K562 (cell line): ENCODE measurements at regions not wholly inside any gene's neighbourhood (a gene's known extent, or its start where the extent isn't known, plus 50 kb on each side); places are given as distances from the start of the nearest gene placed in this dataset.

Experiments used
- HCFC1 ChIP-seq: IDR thresholded peaks from 2 replicates; pipeline ENCODE4 v1.6.1; 2012; ENCODE audit warnings: low read depth, low read length, improper control_type of control experiment
- MTA2 ChIP-seq: fragments of 450-650 bp; IDR thresholded peaks from 2 replicates; pipeline ENCODE4 v1.6.1; 2016; ENCODE audit warnings: low read depth
- NFIX ChIP-seq: fragments of 250-450 bp; sonication (Bioruptor Pico); IDR thresholded peaks from 2 replicates; pipeline ENCODE4 v1.4.0; 2020; ENCODE audit warnings: low read depth, mild to moderate bottlenecking, moderate library complexity
- NR3C1 ChIP-seq: sonication (generic); formaldehyde crosslinking; IDR thresholded peaks from 2 replicates; pipeline ENCODE4 v1.8.1; 2022; ENCODE audit warnings: missing genetic modification reagents
- PTBP1 ChIP-seq: fragments of 200-400 bp; formaldehyde crosslinking; IDR thresholded peaks from 2 replicates; pipeline ENCODE4 v1.6.1; 2017; ENCODE audit warnings: low read depth, low read length
- SIN3A ChIP-seq, 2 experiments: fragments of 150-350 bp in 1 of 2; IDR thresholded peaks; 2 replicates each; pipeline ENCODE4 v1.6.1; 2011 to 2016; ENCODE audit warnings: borderline replicate concordance in 2 of 2, low read depth in 2 of 2, low read length in 2 of 2, mild to moderate bottlenecking in 2 of 2, moderate library complexity in 2 of 2; ENCODE audit not compliant: control insufficient read depth in 1 of 2
- SOX6 ChIP-seq: fragments of 450-650 bp; IDR thresholded peaks from 2 replicates; pipeline ENCODE4 v1.6.1; 2014; ENCODE audit warnings: mild to moderate bottlenecking
- SP1 ChIP-seq: sonication (generic); formaldehyde crosslinking; IDR thresholded peaks from 2 replicates; pipeline ENCODE4 v1.8.1; 2022; ENCODE audit warnings: mild to moderate bottlenecking, missing genetic modification reagents
- TF ChIP-seq, protein P1 (sequence below), 3 experiments: IDR thresholded peaks in 2 of 3; conservative IDR thresholded peaks in 1 of 3; 2 replicates each; pipeline ENCODE4 v1.5.1; 2011 to 2012; ENCODE audit warnings: low read length in 3 of 3, mild to moderate bottlenecking in 3 of 3, control low read depth in 2 of 3, improper control_type of control experiment in 1 of 3, inconsistent platforms in 1 of 3, low read depth in 1 of 3, mixed read lengths in 1 of 3, moderate library complexity in 1 of 3; ENCODE audit not compliant: insufficient read depth in 2 of 3

DNA sequence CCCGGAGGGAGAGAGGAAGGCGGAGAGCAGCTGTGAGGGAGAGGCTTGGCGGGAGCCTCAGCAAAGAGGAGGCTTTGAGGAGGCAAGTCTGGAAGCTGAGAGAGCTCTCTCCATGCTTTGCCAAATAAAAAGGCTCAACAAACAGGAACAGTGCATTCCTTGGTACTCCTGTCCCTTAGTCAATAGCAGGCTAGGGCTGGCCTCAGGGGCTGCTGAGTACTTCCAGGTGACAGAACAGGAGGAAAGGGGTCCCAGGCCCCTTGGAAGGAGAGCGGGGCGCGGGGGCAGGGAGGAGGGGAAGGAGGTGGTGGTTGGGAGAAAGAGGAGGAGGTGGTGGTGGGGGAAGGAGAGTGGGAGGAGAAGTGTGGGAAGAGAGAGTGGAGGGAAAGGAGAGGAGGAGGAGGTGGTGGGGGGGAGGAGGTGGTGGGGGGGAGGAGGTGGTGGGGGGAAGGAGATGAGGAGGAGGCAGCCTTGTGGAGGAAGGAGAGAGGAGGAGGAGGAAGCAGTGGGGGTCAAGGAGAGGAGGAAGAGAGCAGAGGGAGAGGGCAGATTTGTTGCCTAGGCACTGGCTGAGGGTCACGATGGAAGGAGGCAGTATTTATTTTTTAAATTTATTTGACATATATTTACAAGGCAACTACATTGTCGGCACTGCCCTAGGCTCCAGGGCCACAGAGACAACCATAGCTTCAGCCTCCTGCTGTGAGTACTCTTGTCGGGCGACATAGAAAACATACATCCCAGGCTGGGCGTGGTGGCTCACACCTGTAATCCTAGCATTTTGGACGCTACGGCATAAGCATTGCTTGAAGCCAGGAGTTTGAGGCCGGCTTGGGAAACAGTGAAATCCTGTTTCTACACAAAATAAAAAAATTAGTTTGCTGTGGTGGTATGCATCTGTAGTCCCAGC lies 74.2 kb upstream of the ZBED5 start:
- TF ChIP-seq, protein P1, sequence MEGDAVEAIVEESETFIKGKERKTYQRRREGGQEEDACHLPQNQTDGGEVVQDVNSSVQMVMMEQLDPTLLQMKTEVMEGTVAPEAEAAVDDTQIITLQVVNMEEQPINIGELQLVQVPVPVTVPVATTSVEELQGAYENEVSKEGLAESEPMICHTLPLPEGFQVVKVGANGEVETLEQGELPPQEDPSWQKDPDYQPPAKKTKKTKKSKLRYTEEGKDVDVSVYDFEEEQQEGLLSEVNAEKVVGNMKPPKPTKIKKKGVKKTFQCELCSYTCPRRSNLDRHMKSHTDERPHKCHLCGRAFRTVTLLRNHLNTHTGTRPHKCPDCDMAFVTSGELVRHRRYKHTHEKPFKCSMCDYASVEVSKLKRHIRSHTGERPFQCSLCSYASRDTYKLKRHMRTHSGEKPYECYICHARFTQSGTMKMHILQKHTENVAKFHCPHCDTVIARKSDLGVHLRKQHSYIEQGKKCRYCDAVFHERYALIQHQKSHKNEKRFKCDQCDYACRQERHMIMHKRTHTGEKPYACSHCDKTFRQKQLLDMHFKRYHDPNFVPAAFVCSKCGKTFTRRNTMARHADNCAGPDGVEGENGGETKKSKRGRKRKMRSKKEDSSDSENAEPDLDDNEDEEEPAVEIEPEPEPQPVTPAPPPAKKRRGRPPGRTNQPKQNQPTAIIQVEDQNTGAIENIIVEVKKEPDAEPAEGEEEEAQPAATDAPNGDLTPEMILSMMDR (IDR thresholded peaks at IDR 0.05 in 2 of 3, conservative IDR thresholded peaks at IDR 0.05 in 1 of 3; ENCODE audit: insufficient read depth in 2 of 3, low read depth in 1 of 3, low read length in 3 of 3), result no peak
- no peak for TF ChIP-seq PTBP1
- TF ChIP-seq NFIX (CRISPR knock-in tag), result no peak
- no peak for TF ChIP-seq NR3C1
- no peak for TF ChIP-seq HCFC1
- no peak for TF ChIP-seq SIN3A (IDR thresholded peaks at IDR 0.05; ENCODE audit: borderline replicate concordance in 2 of 2, control insufficient read depth in 1 of 2, low read depth in 2 of 2, low read length in 2 of 2)
- no peak for TF ChIP-seq SOX6
- TF ChIP-seq MTA2, result no peak
- TF ChIP-seq SP1 (CRISPR knock-in tag), result no peak
